ENCODE measurements at regions not wholly inside any gene's neighbourhood (a gene's known extent, or its start where the extent isn't known, plus 50 kb on each side); places are given as distances from the start of the nearest gene placed in this dataset.
"Not testable (repeated sequence)": the region's sequence is repeated elsewhere in the genome, so short reads cannot be mapped to it uniquely, and the experiment has no call there.

DNA sequence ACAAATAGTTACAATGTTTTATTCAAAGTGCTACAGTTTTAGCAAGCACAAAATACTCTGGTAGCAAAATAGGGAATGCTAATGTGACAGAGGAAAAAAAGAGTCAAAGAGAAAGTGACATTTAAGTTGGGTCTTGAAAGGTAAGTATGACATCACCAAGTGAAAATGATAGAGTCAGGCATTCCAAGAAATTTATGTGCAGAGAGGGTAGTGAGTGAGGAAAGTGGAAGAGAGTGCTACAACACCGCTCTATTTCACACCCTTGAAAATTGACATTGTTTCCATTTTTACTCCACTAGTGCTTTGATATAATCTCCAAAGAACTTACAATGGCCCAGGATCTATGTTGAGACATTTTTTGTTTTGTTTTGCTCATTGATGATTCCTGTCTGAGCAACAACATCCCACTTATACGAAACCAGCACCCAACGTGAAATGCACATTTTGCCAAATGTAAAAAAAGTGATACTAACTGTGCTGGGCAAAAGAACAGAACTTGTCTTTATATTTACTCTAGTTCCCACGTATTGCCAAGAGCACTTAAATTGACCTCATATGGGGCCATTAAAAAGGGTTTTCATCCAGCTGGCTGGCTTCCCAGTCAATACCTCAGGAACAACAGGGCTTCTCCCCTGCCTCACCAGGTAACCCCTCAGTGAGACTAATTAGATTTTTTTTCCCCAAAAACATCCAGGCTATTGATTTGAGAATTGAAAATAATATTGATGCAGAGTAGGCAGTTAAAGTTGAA is 206.3 kb upstream of the NR5A2 start:
- no peak for DNase-seq

- DNase-seq = no peak
These were observed 195.1 kb upstream of the NR5A2 start for GRCh38 chr1:199832451-199832850.

- DNase-seq = no peak
These were observed 192.8 kb upstream of the NR5A2 start for GRCh38 chr1:199834711-199835110.

GRCh38 chr1:199836430-199836829 is 191.1 kb upstream of the NR5A2 start:
- DNase-seq = no peak

DNA sequence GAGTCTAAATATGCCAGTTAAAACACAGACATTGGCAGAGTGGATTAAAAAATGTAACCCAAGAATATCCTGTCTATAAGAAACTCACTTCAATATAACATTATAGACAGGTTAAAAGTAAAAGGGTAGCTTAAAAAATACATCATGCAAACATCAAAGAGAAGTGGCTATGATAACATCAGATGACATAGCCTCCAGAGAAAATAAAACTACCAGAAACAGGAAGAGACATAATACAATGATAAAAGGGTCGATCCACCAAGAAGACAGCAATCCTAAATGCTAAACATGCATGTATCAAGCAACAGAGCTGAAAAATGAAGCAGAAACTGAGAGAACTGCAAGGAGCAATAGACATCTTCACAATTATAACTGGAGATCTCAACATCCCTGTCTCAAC is 190.2 kb upstream of the NR5A2 start:
- DNase-seq = no peak

DNA sequence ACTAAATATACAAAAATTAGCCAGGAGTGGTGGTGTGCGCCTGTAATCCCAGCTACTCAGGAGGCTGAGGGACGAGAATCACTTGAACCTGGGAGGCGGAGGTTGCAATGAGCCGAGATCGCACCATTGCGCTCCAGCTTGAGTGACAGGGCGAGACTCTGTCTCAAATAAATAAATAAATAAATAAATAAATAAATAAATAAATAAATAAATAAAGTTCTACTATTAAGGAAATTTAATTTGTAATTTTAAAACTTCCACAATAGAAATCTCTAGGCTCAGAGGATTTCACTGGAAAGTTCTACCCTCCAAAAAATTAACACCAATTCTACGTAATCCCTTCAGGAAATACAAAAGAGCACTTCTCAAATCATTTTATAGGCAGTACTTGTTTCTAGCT is 187.9 kb upstream of the NR5A2 start:
- DNase-seq = not testable (repeated sequence)

DNA sequence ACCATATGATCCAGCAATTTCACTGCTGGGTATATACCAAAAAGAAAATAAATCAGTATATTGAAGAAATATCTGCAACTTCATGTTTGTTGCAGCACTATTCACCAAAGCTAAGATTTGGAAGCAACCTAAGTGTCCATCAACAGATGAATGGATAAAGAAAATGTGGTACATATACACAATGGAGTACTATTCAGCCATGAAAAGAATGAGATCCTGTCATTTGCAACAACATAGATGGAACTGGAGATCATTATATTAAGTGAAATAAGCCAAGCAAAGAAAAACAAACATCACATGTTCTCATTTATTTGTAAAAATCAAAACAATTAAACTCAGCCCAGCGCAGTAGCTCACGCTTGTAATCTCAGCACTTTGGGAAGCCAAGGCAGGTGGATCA is 184.4 kb upstream of the NR5A2 start:
- not testable (repeated sequence) for DNase-seq

DNA sequence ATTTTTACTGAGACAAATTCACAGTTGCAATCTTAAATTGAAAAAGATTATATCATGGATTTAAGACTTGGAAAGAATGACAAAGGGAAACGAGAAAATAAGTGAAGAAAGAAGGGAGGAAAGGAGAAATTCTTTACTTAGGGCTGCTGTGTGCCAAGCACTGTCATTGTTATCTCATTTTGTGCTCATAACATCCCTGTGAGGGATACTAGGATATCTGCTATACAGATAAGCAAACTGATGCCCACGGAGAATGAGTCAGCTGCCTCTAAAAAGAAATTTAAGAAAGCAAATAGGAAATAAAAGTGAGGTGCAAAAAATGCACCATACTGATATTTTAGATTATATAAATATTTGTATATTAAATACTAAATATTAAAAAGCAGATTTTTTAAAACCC is 183.6 kb upstream of the NR5A2 start:
- no peak for DNase-seq

DNA sequence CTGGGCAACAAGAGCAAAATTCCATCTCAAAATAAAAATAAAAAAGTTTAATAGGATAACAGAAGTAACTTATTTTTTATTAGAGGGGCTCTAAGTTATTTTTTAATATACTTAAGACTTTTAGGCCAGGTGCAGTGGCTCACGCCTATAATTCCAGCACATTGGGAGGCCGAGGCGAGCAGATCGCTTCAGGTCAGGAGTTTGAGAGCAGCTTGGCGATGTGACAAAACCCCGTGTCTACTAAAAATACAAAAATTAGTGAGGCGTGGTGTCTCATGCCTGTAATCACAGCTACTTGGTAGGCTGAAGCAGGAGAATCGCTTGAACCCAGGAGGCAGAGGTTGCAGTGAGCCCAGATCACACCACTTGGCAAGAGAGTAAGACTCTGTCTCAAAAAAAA is 180.5 kb upstream of the NR5A2 start:
- no peak for DNase-seq

DNA sequence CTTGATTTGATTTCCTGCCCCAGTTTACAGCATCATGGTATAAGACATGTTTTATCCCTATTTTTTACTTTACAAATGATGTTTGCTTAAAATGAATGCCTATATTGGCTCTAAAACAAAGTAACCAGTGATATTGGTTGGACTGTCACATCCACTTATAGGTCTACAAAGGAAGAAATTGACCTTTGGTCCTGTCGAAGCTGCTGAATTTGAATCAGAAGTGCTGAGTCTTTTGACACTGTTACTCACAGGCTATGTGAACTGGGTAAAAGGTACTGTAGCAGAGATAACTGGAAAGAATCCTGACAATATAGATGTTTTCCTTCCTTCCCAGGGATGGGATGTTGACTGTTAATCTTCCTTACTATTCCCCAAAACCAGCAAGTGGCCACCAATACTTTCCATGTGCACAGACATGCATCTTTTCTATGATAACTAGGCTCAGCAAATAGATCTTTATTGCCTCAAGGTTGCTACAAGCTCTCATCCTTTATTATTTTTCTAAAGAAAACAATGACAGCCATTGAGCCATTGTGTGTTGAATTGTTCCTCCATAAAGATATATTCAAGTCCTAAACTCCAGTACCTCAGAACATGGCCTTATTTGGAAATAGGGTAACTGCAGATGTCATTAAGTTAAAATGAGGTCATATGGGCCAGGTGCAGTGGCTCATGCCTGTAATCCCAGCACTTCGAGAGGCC is 175.9 kb upstream of the NR5A2 start:
- DNase-seq = no peak

GRCh38 chr1:199854686-199855321 is 172.7 kb upstream of the NR5A2 start:
- no peak for DNase-seq

- no peak for DNase-seq
These were observed 171.9 kb upstream of the NR5A2 start for GRCh38 chr1:199855580-199855979.

DNA sequence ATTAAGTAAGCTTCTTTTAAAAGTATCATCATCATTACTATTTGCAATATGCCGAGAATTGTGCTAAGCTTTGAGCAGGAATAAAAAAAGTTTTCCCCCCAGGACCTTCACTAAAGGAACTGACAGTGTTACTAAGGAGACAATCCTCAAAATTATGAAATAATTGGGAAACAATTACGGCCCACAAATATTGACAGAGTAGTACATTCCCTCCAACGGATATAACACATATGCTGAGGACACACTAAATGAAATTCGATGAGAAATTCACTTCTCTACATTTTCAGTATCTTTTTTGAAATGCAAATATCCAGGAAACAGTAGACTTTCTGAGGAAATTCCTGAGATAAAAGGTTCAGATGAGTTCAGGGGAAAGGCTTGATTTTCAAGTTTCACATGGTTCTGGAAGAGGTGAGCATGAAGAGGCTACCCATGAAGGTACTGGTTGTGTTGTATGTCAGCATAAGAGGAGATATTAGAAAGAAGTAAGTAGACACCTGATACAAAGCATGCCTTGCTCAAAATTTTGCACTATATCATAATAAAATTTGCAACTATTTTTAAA is 171.2 kb upstream of the NR5A2 start:
- no peak for DNase-seq

GRCh38 chr1:199857108-199857507 is 170.4 kb upstream of the NR5A2 start:
- DNase-seq = no peak

GRCh38 chr1:199857516-199857915 is 170.0 kb upstream of the NR5A2 start:
- no peak for DNase-seq

GRCh38 chr1:199858171-199858570 is 169.3 kb upstream of the NR5A2 start:
- DNase-seq = no peak

DNA sequence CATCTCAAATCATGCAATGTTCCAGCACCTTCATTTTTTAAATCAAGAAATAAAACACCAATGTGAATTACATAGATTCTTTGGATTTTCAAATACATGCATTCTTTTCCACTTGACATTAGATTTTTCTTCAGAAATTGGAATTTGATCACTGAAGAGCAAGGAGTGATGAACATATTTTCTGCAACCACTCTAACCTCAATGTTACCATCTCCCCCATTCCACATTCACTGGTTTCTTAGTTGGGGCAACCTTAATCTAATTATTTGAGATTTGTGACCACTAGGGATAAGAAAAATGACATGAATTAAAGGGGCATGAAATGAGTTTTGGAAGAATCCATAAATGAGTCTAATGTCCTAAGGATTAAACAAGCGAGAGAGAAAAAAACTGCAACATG is 168.7 kb upstream of the NR5A2 start:
- no peak for DNase-seq

DNA sequence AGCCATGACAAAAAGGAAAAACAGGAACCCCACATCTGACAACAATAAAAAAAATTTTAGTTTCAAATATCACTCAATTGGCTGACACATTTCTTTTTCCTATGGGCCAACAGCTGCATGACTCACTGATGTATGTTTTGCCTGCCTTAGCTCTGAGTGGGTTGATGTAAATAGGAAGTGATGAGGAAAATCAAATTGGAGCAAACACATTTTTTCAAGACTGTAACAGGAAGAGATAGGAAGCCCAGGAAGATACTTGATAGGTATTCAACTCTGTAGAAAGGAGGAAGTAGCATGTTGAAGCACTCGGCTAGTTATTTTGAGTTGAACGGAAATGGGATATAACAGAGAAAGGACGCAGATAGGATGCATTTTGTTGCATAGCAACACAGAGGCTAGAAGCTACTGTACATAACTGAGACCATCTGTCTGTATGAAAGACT is 168.0 kb upstream of the NR5A2 start:
- no peak for DNase-seq

GRCh38 chr1:199861020-199861795 is 166.3 kb upstream of the NR5A2 start:
- no peak for DNase-seq

GRCh38 chr1:199862047-199862446 is 165.5 kb upstream of the NR5A2 start:
- DNase-seq = no peak

DNA sequence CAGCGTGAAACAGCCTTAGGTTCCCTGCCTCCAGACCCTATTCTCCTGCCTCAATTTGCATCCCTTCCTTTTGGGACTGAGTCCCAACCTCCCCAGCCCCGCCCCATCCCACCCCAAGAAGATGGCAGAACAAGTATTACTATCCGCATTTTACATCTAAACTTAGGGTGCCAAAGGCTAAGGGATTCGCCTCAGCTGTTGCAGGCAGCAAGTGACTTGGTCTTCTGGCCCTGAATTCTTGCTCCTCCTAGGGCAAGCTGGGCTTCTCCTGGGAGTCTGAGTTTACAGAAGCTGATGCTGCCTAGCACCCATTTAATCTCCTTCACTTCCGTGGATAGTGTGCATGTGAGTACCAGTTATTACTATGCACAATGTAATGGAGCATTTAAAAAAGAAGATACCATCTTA is 161.3 kb upstream of the NR5A2 start:
- no peak for DNase-seq

- DNase-seq = no peak
These were observed 159.9 kb upstream of the NR5A2 start for GRCh38 chr1:199867601-199868000.
